ENCODE measurements at regions not wholly inside any gene's neighbourhood (a gene's known extent, or its start where the extent isn't known, plus 50 kb on each side); places are given as distances from the start of the nearest gene placed in this dataset.
"Not testable (repeated sequence)": the region's sequence is repeated elsewhere in the genome, so short reads cannot be mapped to it uniquely, and the experiment has no call there.

DNA sequence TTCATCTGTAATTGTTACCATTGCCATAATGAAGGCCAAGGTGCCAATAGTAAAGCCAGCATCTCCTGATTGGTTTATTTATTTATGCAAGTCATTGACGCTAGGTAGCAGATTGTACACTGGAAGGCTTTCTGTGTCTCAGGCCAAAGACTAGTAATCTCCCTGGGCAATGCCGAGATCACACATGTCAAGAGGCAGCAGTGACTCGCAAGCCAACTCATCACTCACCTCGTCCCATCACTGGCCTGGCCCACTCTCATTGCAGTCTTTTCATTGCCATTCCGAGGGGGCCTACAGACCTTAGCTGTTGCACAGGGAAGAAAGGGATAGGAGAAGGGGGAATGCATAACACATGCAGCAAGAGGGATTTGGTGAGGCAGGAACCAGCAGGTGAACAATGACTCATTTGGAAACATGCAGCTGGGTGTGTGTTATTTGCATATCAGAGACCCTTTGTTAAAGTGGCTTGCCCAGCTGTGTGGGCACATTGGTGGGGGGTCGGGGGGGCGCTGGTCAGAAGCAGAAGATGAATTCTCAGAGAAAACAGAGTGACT lies 448.7 kb upstream of the HNRNPA3 start:
- DNase-seq (ENCODE audit: low read depth in 2 of 2): no peak

DNA sequence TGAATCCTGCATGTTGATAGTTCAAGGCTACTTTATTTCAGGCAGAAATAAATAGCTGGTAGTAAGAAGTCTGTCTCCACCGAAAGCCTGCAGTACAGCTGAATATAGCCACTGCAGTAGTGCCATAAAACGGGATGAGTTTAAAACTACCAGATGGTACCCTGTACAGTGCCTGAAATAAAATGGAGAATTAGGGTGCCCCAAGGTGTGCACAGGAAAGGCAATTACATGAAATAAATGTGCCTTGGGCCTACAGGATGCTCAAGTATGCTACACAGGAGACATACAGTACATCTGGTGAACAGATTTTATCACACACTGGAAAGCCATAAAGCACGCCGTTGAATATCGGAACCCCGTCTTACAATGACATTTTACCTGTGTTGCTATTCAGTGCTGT lies 447.7 kb upstream of the HNRNPA3 start:
- DNase-seq (ENCODE audit: low read depth in 2 of 2): no peak

DNA sequence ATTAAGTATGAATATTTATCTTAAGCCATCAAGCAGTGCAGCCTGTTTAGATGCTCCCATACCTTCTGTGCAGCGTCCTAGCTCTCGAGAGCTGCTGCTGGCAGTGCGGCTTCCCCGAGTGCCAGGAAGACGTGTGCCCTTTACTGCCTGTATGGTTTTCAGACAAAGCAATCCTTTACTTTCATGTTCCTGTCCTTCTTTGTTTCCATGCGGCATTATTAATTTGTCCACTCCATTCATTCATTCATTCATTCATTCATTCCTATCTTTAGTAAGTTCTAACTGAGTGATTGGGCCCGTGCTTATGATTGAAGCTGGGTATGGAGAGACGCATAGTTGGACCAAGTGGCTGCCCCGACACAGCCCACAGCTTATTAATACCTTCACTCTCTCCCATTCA lies 446.6 kb upstream of the HNRNPA3 start:
- no peak for DNase-seq (ENCODE audit: low read depth in 2 of 2)

DNA sequence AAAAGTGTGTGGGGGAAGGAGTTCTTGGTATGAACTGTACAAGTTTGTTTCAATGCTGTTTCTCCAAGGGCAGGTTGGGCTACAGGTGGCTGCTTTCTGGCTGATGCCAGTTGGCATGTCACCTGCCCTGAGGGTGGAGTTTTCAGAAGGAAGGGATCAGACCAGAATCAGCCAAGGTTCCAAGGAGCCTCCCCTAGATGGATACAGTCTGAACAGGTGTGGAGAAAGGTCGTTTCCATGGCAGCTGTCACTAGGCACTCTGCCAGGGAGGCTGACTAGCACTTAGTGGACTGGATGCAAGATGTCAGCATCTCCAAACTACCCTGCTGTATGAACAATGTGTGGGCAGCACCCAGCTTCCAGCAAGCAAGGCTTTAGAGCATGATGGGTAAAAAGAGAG lies 444.4 kb upstream of the HNRNPA3 start:
- no peak for DNase-seq (ENCODE audit: low read depth in 2 of 2)

DNA sequence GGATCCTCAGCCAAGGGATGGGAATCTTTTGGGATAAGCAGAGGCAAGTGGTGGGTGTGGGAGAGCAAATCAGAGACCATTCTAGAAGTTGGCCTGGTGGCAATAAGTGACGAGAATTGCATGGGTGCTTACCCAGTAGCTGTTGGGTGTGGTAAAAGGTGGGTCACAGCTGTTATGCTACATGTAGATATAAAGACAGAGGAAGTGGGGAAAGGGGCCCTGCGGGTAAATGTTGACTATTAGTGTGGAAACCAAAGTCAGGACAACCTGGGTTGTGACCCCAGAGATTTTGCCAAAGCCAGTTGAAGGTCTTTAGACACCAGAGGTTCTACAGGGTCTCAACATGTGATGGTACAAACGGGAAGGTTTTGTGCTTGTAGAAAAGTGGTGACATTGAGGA lies 443.6 kb upstream of the HNRNPA3 start:
- no peak for DNase-seq (ENCODE audit: low read depth in 2 of 2)

DNA sequence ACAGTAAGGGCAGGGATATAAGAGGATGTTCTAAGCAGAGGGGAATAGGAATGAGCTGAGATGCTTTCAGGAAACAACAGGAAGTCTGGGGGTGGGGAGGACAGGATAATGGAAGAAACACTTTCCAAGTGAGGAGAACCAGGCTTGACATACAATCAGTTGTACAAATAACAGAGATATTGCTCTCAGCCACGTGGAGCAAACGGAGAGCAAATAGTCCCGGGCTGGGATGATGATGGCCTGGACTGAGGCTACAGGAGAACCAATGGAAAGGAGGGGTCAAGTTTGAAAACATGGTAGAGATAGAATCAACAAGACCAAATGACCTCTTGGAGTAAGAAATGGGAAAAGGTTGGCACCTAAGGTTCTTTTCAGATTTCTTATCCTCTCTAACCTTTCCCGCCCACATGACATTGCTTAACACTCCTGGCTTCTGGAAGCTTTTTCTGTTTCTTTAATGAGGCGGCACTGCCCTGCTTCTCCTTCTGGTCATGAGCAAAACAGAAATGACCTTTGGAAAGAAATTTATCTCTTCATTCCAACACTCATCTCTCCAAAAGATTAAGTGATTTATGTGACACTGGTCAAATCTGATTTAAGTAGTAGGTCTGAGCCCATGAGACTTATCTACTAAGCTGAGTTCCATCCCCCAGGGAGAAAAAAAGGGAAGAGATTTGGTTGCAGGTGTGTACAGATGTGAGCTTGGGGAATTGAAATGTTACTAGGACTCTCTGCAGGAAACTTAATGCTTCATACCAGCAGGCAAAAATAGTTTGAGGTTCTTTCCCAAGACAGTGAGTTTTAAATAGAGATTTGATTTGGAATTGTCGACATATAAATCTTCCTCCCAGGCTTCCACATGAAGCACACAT lies 442.9 kb upstream of the HNRNPA3 start:
- DNase-seq (ENCODE audit: low read depth in 2 of 2): no peak

DNA sequence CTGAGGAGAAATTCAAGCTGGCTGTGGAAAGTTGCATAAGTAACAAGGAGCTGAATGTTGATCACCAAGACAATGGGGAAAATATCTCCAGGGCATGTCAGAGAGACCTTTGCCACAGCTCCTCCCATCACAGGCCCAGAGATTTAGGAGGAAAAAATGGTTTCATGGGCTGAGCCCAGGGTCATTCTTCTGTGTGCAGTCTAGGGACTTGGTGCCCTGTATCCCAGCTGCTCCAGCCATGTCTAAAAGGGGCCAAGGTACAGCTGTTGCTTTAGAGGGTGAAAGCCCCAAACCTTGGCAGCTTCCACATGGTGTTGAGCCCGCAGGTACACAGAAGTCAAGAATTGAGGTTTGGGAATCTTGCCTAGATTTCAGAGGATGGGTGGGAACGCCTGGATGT lies 439.8 kb upstream of the HNRNPA3 start:
- no peak for DNase-seq (ENCODE audit: low read depth in 2 of 2)

DNA sequence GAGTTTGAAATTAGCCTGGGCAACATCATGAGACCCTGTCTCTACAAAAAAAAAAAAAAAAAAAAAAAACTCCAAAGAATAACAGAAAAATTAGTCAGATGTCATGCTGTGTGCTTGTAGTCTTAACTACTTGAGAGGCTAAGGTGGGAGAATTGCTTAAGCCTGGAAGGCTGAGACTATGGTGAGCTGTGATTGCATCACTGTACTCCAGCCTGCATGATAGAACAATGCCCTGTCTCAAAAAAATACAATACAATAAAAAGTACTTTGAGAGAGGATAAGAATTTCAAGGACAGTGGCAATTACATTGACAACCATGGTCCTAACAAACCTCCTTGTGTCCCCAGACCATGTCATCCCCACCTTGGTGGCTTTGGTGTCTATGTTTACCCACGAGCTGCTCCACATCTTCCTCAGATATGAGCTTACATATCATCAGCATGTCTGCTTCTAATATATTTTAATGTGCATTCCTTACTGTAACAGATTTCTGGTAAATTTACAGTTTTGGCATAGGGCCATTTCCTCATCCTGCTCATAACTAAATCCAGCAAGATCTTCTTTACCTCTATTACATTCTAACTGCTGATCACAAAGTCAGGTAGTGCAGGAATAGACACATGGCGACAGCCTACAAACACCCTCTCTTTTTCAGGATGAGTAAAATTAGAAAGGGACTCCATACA lies 437.7 kb upstream of the HNRNPA3 start:
- DNase-seq (ENCODE audit: low read depth in 2 of 2): no peak

DNA sequence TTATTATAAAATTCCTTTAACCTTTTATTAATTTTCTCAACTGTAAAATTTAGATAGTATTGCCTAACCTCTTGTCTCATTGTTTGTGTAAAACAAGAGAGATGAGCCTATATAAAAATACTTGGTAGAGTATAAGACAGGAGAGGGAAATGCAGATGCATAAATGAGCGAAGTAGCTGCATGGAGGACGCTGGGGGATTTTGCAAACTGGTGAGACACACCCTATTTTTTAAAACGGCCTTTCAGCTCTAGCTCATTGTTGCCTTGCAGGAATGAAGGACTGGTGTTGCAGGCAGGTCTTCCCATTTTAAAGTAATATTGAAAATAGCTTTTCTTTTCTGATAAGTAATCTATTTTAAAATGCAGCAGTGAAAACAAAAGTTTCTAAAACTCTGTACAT lies 435.3 kb upstream of the HNRNPA3 start:
- DNase-seq (ENCODE audit: low read depth in 2 of 2): no peak

DNA sequence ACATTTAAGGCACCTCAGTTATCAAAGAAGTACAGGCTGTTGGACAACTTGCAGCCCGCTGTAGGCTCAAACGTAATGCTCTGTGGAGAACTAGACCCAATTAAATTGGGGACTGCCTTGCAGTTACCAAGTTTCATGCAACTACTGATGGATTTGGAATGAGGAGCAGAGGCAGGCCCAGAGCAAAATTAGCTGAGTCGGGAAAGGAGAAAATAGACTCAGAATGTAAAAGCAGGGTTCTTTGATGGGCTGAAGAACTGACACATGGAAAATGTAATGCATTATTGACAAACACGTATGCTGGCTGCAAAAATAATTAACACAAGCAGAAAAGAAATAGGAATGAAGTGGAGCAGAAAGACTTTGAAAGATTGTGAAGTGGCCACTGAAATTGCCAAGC lies 432.7 kb upstream of the HNRNPA3 start:
- no peak for DNase-seq (ENCODE audit: low read depth in 2 of 2)

DNA sequence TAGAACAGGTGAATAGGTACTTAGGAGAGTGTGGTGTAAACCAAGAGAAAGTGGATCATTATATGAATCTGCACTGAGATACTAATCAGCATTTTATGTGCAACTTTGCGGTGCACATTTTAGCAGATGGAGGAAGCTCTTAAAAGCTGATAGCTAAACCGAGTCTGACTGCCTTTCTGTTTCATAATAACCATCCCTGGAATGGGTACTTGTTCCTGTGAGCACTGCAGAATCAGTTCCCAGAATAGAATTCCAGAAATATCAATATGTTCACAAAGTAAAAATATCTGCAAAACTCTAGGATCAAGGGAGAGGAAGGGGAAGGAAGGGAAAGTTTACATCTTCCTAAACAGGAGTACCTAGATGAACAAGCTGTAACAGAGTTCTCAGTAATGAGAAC lies 432.2 kb upstream of the HNRNPA3 start:
- no peak for DNase-seq (ENCODE audit: low read depth in 2 of 2)

DNA sequence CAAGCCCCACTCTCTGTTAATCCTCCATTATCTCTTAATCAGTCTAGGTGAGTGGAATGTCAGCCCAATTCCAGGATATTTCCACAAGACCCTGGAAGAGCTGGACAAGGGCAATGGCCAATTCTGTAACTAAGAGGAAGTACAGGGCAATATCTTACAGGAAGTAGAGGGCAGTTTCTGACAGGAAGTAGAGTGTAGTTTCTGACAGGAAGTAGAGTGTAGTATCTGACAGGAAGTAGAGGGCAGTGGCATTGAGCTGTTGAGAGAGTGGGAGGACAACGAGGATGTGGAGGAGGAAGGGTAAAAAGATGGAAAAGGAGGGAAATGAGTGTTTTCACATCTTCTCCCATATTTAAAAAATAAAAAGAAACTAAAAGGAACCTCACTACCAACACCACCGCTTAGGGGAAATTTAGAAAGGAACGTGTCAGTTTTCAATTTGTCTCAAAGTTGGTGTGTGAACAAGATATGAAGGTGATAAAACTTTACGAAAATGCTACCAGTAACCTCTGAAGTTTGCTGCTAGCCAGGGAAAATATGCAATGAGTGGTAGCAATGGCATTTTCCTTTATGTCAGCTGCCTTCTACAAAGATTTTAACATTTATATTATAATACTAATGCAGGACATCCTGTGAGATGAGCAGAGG lies 430.9 kb upstream of the HNRNPA3 start:
- DNase-seq (ENCODE audit: low read depth in 2 of 2): no peak

DNA sequence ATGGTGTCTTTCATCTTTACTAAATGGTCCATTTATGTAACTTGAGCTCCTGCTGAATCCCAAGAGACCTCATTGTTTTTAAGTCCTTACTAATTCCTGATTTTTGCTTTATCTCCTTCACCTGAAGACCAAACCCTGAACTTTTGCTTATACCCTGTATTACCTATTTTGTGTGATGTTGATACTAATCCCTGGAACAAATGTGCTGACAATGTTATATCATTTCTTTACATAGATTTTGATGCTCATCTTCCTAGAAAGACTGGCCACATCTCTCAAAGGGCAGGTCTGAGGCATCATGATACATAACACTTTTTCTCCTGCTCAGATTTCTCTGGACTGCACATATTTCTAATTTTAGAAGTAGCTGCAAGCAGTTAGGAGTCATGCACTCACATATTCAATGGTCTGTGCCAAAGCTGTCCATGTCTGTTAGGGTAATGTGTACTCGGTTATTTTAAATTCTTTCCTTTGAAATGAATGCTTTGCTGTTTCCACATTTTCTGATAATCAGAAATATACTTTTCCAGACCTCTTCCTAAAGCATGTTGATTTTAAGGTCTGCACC lies 427.9 kb upstream of the HNRNPA3 start:
- DNase-seq (ENCODE audit: low read depth in 2 of 2): no peak

DNA sequence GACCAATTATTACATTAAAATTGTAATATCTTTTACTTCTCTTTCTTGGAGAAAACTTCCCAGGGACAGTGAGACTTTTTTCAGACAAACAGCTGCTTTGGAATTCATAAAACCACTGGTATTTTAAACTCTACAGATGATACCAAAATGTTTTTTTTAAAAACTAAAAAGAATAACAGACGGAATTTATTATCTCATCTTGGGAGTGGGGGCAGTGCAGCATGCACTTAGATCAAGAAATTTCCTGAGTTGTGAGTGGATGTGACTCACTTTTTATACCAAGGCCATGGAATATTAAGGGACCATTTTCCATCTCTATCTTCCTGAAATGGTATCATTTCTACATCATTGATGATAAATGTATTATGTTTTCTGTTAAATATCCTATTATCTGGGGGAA lies 422.8 kb upstream of the HNRNPA3 start:
- no peak for DNase-seq (ENCODE audit: low read depth in 2 of 2)

DNA sequence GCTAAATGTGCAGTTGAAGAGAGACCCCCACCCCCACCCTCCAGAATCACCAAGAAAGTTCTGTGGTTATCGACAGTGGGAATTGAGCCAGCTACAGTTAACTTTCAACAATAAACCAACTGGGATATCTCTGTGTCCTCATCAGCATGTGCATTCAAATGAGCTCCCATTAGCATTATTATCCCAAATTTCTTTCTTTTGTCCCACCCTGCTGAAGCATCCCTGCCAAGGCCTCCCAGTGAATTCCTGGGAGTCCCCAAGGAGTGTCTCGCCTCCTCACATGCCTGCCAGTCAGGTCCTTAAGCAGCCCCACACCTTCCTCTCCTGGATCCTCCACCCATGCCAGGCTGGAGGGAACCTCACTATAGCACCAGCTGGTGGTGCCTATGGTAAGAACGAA lies 422.1 kb upstream of the HNRNPA3 start:
- no peak for DNase-seq (ENCODE audit: low read depth in 2 of 2)

DNA sequence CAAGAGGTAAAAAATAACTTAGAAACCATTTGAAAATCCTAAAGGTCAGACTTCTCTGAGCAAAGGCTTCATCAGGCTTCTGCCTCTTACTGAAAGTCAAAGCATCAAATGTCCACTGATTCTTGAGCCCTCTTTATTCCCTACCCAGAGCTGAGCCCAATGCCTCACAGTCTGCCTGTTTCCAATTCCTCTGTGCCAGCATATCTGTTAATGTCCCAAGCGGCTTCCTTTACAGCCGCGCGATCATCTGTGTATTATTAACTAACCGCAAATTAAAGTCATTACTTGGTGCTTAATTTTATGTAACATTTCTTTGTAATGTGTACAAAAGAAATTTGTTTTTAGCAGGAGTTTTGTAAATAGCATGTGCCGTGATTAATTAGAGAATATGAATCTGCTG lies 418.8 kb upstream of the HNRNPA3 start:
- no peak for DNase-seq (ENCODE audit: low read depth in 2 of 2)

DNA sequence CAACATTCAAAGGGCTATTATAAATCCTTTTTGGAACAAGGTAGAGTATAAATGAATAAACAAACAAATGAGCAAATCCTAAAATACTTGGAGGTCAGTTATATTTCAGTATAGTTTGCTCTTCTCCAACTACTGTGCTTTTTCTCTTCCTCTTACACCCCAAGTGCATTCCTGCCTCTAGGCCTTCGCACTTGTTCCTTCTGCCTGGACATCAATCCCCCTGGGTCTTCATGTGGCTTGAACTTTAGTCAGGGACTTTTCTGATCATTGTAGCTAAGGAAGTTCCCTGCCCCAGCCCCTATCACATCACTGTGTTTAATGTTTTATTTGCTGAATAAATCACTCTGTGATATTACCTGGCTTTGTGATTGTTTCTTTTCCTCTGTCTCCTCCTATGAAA lies 418.2 kb upstream of the HNRNPA3 start:
- no peak for DNase-seq (ENCODE audit: low read depth in 2 of 2)

DNA sequence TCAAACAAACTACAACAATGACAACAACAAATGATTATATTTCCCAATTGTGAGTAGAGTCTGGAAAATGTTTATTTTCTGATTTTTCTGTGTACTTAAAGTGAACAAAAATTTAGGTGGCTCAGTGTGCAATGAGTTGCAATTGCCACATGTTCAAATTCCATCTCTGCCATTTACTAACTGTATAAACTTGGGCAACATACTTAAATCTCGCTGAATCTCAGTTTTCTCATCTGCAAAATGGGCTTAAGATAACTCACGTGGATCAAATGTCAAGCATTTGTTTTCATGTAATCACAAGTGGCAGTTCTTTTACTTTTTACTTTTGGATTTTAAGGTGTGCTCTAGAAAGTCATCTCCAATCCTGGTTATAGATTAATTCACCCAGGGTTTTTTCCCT lies 416.8 kb upstream of the HNRNPA3 start:
- no peak for DNase-seq (ENCODE audit: low read depth in 2 of 2)

DNA sequence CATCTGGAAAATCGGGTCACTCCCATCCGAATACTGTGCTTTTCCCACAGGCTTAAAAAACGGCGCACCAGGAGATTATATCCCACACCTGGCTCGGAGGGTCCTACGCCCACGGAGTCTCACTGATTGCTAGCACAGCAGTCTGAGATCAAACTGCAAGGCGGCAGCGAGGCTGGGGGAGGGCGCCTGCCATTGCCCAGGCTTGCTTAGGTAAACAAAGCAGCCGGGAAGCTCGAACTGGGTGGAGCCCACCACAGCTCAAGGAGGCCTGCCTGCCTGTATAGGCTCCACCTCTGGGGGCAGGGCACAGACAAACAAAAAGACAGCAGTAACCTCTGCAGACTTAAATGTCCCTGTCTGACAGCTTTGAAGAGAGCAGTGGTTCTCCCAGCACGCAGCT lies 415.9 kb upstream of the HNRNPA3 start:
- not testable (repeated sequence) for DNase-seq (ENCODE audit: low read depth in 2 of 2)

DNA sequence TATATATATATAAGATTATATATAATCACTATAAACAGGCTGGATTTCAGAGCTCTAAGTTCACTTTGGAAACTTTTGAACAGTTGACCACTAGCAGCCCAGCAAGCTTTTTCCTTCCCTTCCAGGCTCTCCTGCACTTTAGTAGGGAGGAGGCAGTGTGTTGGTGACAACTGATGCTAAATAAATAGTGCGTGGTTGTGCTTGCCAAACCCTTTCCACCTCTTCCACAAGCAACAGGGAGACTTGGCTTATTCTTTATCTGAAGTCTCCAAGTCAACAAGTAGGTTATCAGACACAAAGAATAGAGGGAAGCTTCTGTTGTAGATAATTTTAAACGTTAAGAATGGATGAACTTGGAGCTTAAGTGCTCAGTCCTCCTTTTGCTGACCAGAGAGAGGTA lies 408.2 kb upstream of the HNRNPA3 start:
- DNase-seq (ENCODE audit: low read depth in 2 of 2): no peak

DNA sequence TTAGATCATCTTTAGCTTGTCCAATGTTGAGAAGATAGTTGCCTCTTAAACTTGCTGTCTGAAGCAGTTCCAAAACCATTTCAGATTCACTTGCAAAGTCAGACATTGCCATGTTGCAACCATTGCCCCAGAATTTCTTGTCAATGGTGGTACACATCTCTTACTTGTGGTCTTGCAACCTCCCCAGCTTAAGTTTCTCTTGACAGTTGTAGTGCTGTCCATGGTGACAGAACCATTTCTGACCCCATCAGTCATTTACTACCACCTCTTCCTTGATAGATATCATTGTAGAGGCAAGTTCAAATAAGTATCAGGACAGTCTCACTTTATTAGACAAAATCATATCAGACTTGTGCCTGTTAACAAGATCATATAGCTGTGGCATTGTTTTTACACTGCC lies 407.2 kb upstream of the HNRNPA3 start:
- DNase-seq (ENCODE audit: low read depth in 2 of 2): no peak

DNA sequence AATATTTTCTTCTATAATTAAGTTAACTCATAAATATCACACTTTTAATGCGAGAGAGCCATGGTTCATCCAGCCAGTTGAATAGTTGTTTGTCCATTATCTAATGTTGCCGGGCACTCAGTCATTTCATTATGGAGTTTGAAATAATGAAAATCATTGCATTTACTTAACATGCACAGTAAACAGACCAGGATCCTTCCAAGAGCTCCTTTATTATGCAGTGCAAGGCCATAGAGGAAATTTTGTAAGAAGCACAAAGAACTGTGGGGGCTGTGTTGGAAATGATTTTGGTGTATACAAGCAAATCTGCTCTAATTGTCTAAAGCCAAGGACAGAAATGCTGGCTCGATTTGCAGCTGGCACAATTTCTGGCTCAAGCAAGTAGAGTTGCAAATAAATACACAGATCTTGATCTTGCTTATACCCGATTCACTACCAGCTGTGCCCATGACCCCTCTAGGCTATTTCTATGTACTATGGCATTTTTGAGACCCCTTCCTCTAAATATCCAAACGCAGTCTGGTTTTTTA lies 400.3 kb upstream of the HNRNPA3 start:
- no peak for DNase-seq (ENCODE audit: low read depth in 2 of 2)
